OCI-LY1 (cell line): ENCODE measurements at regions not wholly inside any gene's neighbourhood (a gene's known extent, or its start where the extent isn't known, plus 50 kb on each side); places are given as distances from the start of the nearest gene placed in this dataset.

Experiments used
- CTCF ChIP-seq: fragments of 200-600 bp; sonication (generic), shearing (Covaris generic); IDR thresholded peaks from 2 replicates; pipeline ENCODE4 v1.5.1; 2017; ENCODE audit warnings: mild to moderate bottlenecking, antibody characterized with exemption, low read length, moderate library complexity, mixed read lengths
- EZH2 ChIP-seq: fragments of 200-600 bp; sonication (generic), shearing (Covaris generic); IDR thresholded peaks from 2 replicates; pipeline ENCODE4 v1.8.0; 2017; ENCODE audit warnings: borderline replicate concordance, mixed run types, mild to moderate bottlenecking, antibody characterized with exemption, low read length, moderate library complexity, mixed read lengths

GRCh38 chr4:152245680-152246079 lies 290.2 kb downstream of the FBXW7 start:
- TF ChIP-seq CTCF = no peak
- no peak for TF ChIP-seq EZH2
